NCI-H2107 treated with DMSO at 0.1 percent for 48 hours (cell line): ENCODE measurements at regions not wholly inside any gene's neighbourhood (a gene's known extent, or its start where the extent isn't known, plus 50 kb on each side); places are given as distances from the start of the nearest gene placed in this dataset.

Experiments
- DNase-seq: peaks from one replicate; lab custom pipeline; 2025; ENCODE audit not compliant: unreplicated experiment; lab: John Stamatoyannopoulos, UW

GRCh38 chr3:18295171-18295920, 129.8 kb downstream of the SATB1 start:
- DNase-seq: no peak

GRCh38 chr3:18290157-18290556, 135.0 kb downstream of the SATB1 start:
- peak; percentile 50 for DNase-seq

DNA sequence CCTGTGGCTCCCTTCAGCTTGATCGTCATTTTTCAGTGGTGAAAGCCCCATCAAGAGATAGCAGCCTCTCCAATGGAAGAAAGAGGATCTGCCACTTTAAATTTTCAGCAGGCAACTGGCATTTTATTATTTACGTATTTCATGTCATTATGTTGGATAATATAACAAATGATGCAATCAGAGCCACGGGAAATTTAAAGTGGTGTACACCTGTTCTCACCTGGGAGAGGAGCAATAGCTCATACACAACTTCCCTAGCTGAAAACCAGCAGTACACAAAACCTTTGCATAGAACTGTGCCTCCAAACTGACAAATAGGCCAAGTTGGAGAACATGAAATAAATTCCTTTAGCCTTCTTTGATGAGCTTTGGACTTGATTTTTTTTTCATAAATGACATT, 136.9 kb downstream of the SATB1 start:
- peak; percentile 60 for DNase-seq

DNA sequence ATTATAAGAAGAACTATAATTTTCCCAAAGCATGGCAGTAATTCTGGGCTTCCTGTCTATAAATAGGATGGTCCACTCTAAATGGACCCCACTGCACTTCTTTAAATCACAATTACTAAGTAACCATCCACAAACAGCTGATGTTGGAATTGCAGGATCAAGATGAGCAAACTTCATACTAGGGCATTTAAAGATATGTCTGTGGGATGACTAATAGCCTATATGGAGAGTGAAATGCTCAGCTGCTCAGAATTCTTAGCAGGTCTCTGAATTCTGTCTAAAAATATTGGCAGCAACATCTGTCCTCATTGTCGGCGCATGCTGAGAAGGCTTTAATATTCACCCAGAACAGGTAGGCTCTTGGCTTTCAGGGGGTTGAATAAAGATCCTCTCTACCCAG, 140.4 kb downstream of the SATB1 start:
- DNase-seq: no peak

GRCh38 chr3:18283680-18284079, 141.5 kb downstream of the SATB1 start:
- DNase-seq: peak; percentile 26

DNA sequence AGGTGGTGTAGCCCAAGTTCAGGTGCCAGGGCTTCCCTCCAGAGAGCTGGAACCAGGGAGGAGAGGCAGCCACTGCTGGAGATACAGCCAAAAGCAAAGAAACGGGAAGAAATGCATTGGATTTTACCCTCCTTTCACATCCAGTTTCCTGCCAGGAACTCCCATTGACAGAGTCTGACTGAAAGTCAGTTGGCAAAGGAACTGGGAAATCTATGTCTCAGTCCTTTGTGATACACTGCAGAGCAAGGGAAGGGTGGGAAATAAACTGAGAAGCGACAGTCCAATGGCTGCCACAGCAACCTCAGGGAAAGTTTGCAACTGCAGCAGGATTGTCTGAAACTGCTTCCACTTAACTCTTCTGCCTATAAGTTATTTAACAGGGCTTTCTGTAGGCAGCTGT, 142.6 kb downstream of the SATB1 start:
- no peak for DNase-seq

GRCh38 chr3:18279226-18279737, 145.9 kb downstream of the SATB1 start:
- DNase-seq: no peak

GRCh38 chr3:18264853-18265252, 160.3 kb downstream of the SATB1 start:
- DNase-seq: no peak

GRCh38 chr3:18264361-18264760, 160.8 kb downstream of the SATB1 start:
- no peak for DNase-seq

DNA sequence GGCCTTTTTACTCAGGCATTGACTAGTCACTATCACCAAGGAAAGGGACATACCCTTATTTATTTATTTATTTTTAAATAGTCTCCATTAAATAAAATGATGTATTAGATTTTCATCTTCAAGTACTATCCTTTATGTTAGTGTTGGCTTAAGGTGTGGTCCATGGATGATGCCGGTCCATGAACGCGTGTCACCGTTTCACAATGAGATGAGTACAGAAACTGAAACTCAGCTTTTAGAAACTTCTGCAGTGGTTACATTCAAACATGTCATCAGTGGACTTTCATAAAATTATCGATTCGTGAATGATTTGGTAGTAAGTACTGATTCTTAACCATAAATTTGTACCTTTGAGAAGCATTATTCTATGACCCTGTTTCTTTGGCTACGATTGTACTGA, 166.6 kb downstream of the SATB1 start:
- DNase-seq: no peak

DNA sequence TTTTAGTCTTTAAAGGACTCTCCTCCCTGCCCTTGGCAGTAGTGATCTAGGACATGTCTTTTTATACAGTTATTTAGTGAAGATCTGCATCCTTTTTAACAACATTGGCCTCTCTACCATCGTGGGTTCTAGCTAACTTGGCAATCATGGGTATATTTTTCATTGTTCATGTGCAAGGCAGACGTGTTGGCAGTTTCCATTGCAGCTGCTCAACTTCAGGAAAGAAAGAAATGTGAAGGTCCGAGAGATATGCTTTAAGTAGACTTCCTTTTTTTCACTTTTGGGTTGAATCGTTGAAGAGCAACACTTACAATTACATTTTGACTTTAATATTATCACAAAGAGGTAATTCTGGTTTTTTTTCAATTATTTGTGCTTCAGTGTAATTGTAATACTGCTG, 172.6 kb downstream of the SATB1 start:
- no peak for DNase-seq

DNA sequence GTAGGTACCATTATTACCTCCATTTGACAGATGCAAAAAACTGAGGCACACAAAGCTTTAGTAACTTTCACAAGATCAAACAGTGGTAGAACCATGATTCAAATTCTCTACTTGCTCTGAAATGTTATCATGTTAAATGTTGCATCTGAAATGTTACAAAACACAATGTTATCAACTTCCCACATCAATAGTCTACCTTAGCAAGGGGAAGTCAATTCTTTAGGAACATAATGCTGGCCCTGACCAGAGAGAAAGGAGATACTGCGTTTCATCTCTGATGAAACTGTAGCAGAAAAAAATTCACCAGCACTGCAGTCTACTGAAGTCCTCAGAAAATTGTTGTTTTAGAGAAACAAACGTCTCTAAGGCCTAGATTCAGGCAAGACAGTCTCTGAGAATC, 174.1 kb downstream of the SATB1 start:
- no peak for DNase-seq

DNA sequence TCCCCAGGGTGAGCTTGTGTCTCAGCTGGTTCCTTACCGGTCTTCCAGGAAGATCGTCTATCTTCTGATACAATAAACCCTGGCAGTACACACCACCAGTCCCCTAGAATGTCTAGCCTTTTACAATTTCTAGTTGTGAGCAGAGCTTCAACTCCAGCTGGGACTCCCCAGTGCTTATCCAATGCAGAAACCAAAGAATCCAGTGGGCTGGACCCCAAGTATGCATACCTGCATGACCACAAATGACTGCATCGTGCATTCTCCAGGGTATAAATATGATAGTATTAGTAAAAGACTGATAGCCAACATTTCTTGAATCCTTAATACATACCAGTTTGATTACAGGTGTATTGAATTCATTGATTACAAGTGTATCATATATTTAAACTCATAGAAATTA, 176.0 kb downstream of the SATB1 start:
- no peak for DNase-seq

GRCh38 chr3:18247776-18248310, 177.3 kb downstream of the SATB1 start:
- no peak for DNase-seq

GRCh38 chr3:18247139-18247695, 177.9 kb downstream of the SATB1 start:
- DNase-seq: no peak

DNA sequence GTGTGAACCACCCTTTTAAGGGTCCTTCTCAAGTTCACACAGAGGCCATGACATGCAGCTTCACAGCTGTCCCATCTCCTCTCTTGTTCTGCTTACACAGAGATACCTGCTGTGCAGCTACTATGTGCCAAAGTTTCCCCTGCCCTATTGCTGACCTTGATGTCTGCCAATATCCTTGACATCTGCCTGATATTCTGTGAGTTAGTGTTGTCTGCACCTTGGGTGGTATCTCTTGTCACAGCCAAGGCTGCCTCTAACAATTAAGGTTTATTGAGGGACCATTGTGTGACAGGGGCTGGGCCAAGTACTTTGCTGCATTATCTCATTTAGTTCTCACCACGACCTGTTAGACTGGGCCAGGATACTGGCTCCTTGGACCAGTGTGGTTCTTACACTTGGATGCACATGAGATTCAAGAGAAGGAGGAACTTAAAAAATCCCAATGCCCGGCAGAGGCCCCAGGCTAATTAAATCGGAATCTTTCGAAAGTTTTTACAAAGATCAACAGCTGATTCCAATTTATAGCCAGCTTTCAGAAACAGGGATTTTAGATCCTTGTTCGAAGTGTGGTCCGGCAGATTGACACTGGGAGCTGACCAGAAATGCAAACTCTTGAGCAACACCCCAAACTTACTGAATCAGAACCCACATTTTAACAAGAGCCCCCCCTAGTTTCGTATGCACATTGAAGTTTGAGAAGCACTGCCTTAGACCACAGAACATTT, 178.6 kb downstream of the SATB1 start:
- no peak for DNase-seq

GRCh38 chr3:18245721-18246120, 179.4 kb downstream of the SATB1 start:
- no peak for DNase-seq

- DNase-seq: no peak
These were observed 183.3 kb downstream of the SATB1 start for GRCh38 chr3:18241837-18242236.

- no peak for DNase-seq
These were observed 185.5 kb downstream of the SATB1 start for GRCh38 chr3:18239674-18240073.

DNA sequence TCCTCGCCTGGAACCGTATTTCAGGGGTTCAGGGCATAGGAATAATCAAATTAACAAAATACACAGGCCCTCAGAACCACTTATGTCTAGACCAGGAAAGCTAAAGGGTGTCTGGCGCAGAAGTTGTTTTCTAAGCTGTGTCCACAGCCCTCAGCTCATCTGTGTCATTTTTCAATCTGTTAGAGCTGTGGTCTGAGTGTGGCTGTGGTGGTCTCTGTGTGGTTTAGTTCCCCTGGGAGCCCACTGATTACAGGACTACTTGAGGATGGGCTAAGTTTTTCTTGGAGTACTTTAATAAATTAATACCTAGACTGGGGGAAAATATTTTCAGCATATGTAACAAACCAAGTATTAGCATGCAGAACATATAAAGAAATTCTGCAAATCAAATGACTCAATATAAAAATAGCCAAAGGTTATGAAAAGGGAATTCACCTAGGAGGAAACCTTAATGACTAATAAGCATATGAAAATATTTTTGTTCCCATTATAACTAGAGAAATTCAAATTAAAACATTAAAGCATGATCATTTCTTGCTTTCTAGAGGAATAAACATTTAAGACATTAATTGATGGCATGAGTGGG, 186.3 kb downstream of the SATB1 start:
- DNase-seq: no peak

DNA sequence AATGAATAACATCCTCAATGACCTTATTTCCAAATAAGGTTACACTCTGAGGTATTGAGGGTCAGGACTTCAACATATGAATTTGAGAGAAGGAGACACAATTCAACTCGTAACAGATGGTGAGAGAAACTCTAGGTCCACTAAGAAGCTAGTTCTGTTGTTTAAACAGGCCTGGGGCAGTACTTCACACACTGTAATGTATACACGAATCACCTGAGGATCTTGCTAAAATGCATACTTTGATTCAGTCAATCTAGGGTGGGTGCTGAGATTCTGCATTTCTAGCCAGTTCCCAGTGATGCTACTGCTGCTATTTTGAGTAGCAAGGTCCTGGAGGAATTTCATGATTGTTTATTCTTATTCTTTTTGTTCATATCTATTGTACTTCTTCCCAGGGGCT, 186.8 kb downstream of the SATB1 start:
- no peak for DNase-seq
